Loucy (cell line): ENCODE measurements at regions not wholly inside any gene's neighbourhood (a gene's known extent, or its start where the extent isn't known, plus 50 kb on each side); places are given as distances from the start of the nearest gene placed in this dataset.

ENCODE experiments used
- CTCF ChIP-seq: fragments of 200-600 bp; sonication (generic); conservative IDR thresholded peaks from 2 replicates; pipeline ENCODE4 v1.5.1; 2014; ENCODE audit warnings: mild to moderate bottlenecking, antibody characterized with exemption, low read length
- EZH2phosphoT487 ChIP-seq: fragments of 200-600 bp; IDR thresholded peaks from 2 replicates; pipeline ENCODE4 v1.6.1; 2018; ENCODE audit warnings: antibody characterized with exemption, mild to moderate bottlenecking, moderate library complexity, borderline replicate concordance

GRCh38 chr10:10800961-10801360, 216.7 kb upstream of the CELF2 start:
- no peak for TF ChIP-seq CTCF
- TF ChIP-seq EZH2phosphoT487 = no peak
